ENCODE measurements at regions not wholly inside any gene's neighbourhood (a gene's known extent, or its start where the extent isn't known, plus 50 kb on each side); places are given as distances from the start of the nearest gene placed in this dataset.

- H3K4me2 ChIP-seq (ENCODE audit: insufficient read depth, low read length), result no peak overlapping the region
- FAIRE-seq, result no peak
- no peak for DNase-seq (ENCODE audit: low read depth, low spot score)
- no peak overlapping the region for H3K4me3 ChIP-seq (replicated peaks in 1 of 3; ENCODE audit: insufficient read depth in 1 of 3, low read depth in 1 of 3, low read length in 3 of 3)
- dilution Hi-C loops (cut with MboI; ENCODE audit: extremely low pct_ligation_motif_present, low sequenced_read_pairs) (no loop called here), intact Hi-C loops (cut with micrococcal nuclease) (no loop called here)
- ChIA-PET CTCF (no interaction called here), POLR2A (no interaction called here)
- H3K27me3 ChIP-seq (ENCODE audit: control insufficient read depth in 2 of 2, insufficient read depth in 2 of 2, low read length in 2 of 2), result no peaks in the 10 kb centered on the region
- H3K4me1 ChIP-seq (ENCODE audit: control insufficient read depth, extremely low read depth, insufficient read depth, low read length), result no peaks in the 10 kb centered on the region
- H3K9me1 ChIP-seq (replicated peaks; ENCODE audit: control insufficient read depth, extremely low read depth, insufficient read depth, low read length), result peaks cover 2% of the 10 kb centered on the region
- H3K9me3 ChIP-seq (replicated peaks; ENCODE audit: control insufficient read depth, insufficient read depth, low read length), result no peaks in the 10 kb centered on the region
- no peaks in the 10 kb centered on the region for H3K36me3 ChIP-seq (ENCODE audit: control insufficient read depth in 2 of 2, extremely low read depth in 1 of 2, insufficient read depth in 2 of 2, low read length in 2 of 2)
- no peaks in the 10 kb centered on the region for H3K79me2 ChIP-seq (ENCODE audit: control insufficient read depth, insufficient read depth, low read length)
- BruUV-seq (replicated peaks), result no TSS peak
- H3K27ac ChIP-seq (ENCODE audit: insufficient read depth, low read depth, low read length), result no peak overlapping the region
- H4K20me1 ChIP-seq (replicated peaks; ENCODE audit: control insufficient read depth, extremely low read depth, insufficient read depth, low read length), result no peaks in the 10 kb centered on the region
- no peak overlapping the region for H2AFZ ChIP-seq (ENCODE audit: low read depth, low read length)
- H3K9ac ChIP-seq (replicated peaks; ENCODE audit: extremely low read depth, insufficient read depth, low read length), result no peak overlapping the region
- TF ChIP-seq GATA2 (IDR thresholded peaks at IDR 0.05; ENCODE audit: insufficient read depth, insufficient read length, low read depth, low read length), result no peak
Measured at GRCh38 chr13:62838929-62839328, 1423.3 kb upstream of the PCDH20 start.

- Histone ChIP-seq H3K9ac (replicated peaks; ENCODE audit: extremely low read depth, insufficient read depth, low read length) (no peak overlapping the region), H3K27me3 (ENCODE audit: control insufficient read depth in 2 of 2, insufficient read depth in 2 of 2, low read length in 2 of 2) (no peaks in the 10 kb centered on the region), H3K27ac (ENCODE audit: insufficient read depth, low read depth, low read length) (no peak overlapping the region), H3K4me2 (ENCODE audit: insufficient read depth, low read length) (no peak overlapping the region), H2AFZ (ENCODE audit: low read depth, low read length) (no peak overlapping the region), H3K9me3 (replicated peaks; ENCODE audit: control insufficient read depth, insufficient read depth, low read length) (no peaks in the 10 kb centered on the region), H3K4me1 (ENCODE audit: control insufficient read depth, extremely low read depth, insufficient read depth, low read length) (no peaks in the 10 kb centered on the region), H3K4me3 (replicated peaks in 1 of 3; ENCODE audit: insufficient read depth in 1 of 3, low read depth in 1 of 3, low read length in 3 of 3) (no peak overlapping the region), H4K20me1 (replicated peaks; ENCODE audit: control insufficient read depth, extremely low read depth, insufficient read depth, low read length) (no peaks in the 10 kb centered on the region), H3K36me3 (ENCODE audit: control insufficient read depth in 2 of 2, extremely low read depth in 1 of 2, insufficient read depth in 2 of 2, low read length in 2 of 2) (no peaks in the 10 kb centered on the region), H3K79me2 (ENCODE audit: control insufficient read depth, insufficient read depth, low read length) (no peaks in the 10 kb centered on the region), H3K9me1 (replicated peaks; ENCODE audit: control insufficient read depth, extremely low read depth, insufficient read depth, low read length) (peaks cover 2% of the 10 kb centered on the region)
- ChIA-PET POLR2A (no interaction called here), CTCF (no interaction called here)
- DNase-seq (ENCODE audit: low read depth, low spot score) (peak; percentile 14), FAIRE-seq (no peak)
- dilution Hi-C loops (cut with MboI; ENCODE audit: extremely low pct_ligation_motif_present, low sequenced_read_pairs), result no loop called here
- intact Hi-C loops (cut with micrococcal nuclease), result no loop called here
- BruUV-seq (replicated peaks), result no TSS peak
- TF ChIP-seq POLR2A (IDR thresholded peaks at IDR 0.05; ENCODE audit: low read depth, low read length), result no peak
- peak; percentile 26 for TF ChIP-seq JUN (IDR thresholded peaks at IDR 0.05; ENCODE audit: borderline replicate concordance, insufficient read depth, insufficient read length, low read depth)
Measured at GRCh38 chr13:62837895-62838294, 1422.2 kb upstream of the PCDH20 start.

Measured in endothelial cell of umbilical vein (primary cell).